ENCODE measurements at regions not wholly inside any gene's neighbourhood (a gene's known extent, or its start where the extent isn't known, plus 50 kb on each side); places are given as distances from the start of the nearest gene placed in this dataset.

DNA sequence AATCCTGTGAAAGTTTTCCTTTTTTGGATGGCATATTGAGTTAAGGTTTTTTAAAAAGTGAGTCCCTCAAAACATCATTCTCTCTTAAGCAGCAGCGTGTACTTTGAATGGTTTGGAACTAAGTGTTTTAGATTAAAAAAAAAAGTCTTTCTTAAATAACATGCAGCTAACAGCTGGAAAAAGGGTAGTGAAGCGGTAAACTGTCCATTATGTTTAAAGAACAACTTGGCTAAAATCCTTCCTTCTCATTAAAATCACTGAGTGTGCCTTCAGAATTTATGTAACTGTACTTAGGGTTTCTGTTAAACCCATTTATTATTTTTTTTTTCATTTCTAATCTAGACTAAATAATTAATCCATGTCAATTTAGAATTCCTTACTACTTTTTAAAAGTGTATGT lies 254.2 kb upstream of the ADAMTS5 start:
- DNase-seq (ENCODE audit: insufficient read length, low spot score) (no peak), FAIRE-seq (no peak)
- TF ChIP-seq, protein P1, sequence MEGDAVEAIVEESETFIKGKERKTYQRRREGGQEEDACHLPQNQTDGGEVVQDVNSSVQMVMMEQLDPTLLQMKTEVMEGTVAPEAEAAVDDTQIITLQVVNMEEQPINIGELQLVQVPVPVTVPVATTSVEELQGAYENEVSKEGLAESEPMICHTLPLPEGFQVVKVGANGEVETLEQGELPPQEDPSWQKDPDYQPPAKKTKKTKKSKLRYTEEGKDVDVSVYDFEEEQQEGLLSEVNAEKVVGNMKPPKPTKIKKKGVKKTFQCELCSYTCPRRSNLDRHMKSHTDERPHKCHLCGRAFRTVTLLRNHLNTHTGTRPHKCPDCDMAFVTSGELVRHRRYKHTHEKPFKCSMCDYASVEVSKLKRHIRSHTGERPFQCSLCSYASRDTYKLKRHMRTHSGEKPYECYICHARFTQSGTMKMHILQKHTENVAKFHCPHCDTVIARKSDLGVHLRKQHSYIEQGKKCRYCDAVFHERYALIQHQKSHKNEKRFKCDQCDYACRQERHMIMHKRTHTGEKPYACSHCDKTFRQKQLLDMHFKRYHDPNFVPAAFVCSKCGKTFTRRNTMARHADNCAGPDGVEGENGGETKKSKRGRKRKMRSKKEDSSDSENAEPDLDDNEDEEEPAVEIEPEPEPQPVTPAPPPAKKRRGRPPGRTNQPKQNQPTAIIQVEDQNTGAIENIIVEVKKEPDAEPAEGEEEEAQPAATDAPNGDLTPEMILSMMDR (IDR thresholded peaks at IDR 0.05; ENCODE audit: insufficient read depth, missing control alignments) = no peak

DNA sequence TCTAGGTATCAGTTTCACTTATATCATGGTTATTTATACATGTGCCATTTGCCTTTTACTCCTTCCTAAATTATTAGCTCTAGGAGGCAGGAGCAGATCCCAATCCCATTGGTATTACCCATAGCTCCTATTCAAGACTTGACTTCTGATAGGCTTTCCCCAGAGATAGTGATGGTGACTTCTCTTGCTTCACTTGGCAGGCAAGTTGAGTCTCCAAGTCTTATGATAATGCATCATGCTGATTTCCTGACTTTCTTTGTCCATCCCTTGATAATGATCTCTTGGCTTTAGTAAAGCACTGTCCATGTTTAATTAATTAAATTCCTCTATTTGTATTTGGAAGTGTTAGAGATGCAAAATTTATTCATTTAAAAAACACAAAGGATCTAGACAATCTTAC lies 253.5 kb upstream of the ADAMTS5 start:
- TF ChIP-seq, protein P1 (IDR thresholded peaks at IDR 0.05; ENCODE audit: insufficient read depth, missing control alignments) = no peak
- FAIRE-seq = no peak
- DNase-seq (ENCODE audit: insufficient read length, low spot score) = no peak

DNA sequence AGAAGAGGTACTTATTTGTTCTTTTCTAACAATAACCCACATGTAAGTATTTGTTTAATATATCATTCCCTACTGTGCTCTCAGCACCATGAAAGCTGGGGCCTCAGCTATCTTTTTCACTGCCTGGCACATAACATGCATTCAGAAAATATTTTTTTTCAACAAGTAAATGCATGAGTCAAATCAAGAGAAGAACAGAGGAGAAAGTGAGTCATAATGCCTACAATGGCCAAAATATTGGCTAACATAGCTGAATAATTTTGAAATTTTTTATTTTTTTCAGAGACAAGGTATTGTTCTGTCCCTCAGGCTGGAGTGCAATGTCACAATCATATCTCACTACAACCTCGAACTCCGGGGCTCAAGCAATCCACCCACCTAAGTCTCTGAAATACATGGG lies 252.2 kb upstream of the ADAMTS5 start:
- DNase-seq (ENCODE audit: insufficient read length, low spot score) (no peak), FAIRE-seq (no peak)
- TF ChIP-seq, protein P1 (IDR thresholded peaks at IDR 0.05; ENCODE audit: insufficient read depth, missing control alignments) = no peak

DNA sequence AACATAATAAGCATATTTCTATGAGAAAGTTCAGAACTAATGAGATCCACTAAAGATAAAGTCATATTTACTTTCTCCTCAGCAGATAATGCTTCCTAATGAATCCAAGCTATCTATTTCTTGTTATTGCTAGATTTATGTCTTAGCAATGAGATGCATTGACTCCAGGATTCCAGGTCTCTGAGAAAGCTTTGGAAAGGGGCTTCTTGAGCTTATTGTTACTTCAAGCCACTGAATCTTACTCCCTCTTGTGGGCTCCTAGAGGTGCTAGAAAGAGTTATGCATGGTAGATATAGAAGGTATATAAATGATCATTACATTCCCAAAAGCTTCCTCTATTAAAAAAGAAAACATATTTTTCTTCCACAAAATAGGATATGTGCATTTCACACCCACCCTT lies 246.4 kb upstream of the ADAMTS5 start:
- TF ChIP-seq, protein P1 (IDR thresholded peaks at IDR 0.05; ENCODE audit: insufficient read depth, missing control alignments) = peak; percentile 19
- DNase-seq (ENCODE audit: insufficient read length, low spot score) (no peak), FAIRE-seq (no peak)

DNA sequence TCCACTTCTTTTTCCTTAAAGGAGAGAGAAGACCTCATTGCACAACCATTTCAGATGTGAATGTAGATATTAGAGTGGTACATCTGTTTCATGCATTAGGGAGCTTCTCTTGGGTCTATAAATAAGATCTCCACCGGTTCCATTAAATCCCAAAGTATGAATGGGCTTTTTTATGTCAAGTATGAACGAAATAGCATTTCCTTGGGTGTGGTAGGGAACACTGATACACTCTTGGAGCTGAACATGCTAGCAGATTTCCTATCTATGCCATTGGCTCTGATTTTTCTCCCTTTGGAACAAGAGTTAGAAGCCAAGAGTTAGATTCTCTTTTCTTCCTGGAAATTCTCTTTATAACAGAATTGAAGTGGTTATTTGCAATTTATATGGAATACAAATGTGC lies 245.6 kb upstream of the ADAMTS5 start:
- DNase-seq (ENCODE audit: insufficient read length, low spot score) (no peak), FAIRE-seq (no peak)
- TF ChIP-seq, protein P1 (IDR thresholded peaks at IDR 0.05; ENCODE audit: insufficient read depth, missing control alignments) = no peak

DNA sequence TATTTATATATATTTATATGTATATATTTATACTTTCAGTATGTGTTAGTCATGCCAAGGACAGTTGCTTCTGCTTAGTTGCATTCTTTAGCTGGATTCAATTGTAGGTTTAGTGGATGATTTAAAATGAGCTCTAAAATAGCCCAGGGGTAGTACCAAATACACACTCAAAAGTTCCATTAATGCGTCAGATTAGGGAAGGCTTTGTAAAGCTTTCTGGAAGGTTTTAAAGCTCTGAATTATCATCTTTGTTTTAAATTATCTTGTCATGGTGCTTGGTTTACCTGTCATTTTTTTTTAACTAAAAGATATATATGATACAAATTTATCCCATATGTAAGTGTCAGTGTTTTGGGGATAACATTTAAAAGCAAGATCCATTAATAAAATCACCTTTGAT lies 242.7 kb upstream of the ADAMTS5 start:
- no peak for DNase-seq (ENCODE audit: insufficient read length, low spot score)
- TF ChIP-seq, protein P1 (IDR thresholded peaks at IDR 0.05; ENCODE audit: insufficient read depth, missing control alignments) = no peak
- FAIRE-seq = no peak

DNA sequence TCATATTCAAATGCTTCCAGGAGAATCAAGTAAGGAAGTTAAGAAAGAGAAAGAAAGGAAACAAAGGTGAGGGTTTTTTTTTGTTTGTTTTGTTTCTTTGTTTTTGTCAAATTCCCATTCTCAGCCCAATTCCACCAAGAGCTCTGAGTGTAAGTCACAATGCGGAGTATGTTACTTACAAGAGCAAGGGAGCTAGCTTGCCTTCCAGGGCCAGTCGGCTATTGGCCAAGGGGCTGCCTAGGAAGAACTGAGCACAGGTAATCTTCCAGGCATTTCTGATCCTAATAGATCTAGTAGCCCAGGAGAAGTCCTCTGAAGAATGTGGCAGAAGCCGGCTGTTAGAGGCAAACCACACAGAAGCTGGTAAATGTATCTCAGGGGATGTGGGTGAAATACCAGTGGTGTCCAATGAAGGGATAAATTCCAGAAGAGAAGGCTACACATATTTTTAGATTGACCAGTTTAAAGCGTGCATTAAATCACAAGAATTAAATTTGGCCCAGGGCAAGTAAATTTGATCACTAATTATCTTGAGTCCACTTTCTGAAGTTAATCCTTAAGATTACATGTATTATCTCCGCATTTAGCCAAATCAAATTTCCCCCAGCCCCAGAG lies 239.6 kb upstream of the ADAMTS5 start:
- TF ChIP-seq, protein P1 (IDR thresholded peaks at IDR 0.05; ENCODE audit: insufficient read depth, missing control alignments) = no peak
- FAIRE-seq (no peak), DNase-seq (ENCODE audit: insufficient read length, low spot score) (no peak)

All from D721Med (cell line).